Panc1 (cell line): ENCODE measurements at regions not wholly inside any gene's neighbourhood (a gene's known extent, or its start where the extent isn't known, plus 50 kb on each side); places are given as distances from the start of the nearest gene placed in this dataset.

Experiments
- POLR2AphosphoS5 ChIP-seq: IDR thresholded peaks from 2 replicates; pipeline ENCODE4 v1.6.1; 2012; ENCODE audit warnings: mild to moderate bottlenecking, low read depth, low read length, moderate library complexity
- TCF7L2 ChIP-seq: IDR thresholded peaks from 2 replicates; pipeline ENCODE4 v1.6.1; 2011; ENCODE audit warnings: mild to moderate bottlenecking, low read depth, low read length, inconsistent platforms
- TF ChIP-seq, protein P1 (sequence below): fragments of 450-650 bp; IDR thresholded peaks from 2 replicates; pipeline ENCODE4 v1.5.1; 2017; ENCODE audit warnings: mild to moderate bottlenecking
- TF ChIP-seq, protein P2 (sequence below), 2 experiments: IDR thresholded peaks; 2 replicates each; pipeline ENCODE4 v1.6.1; 2011 to 2012; ENCODE audit warnings: low read depth in 2 of 2, control low read depth in 1 of 2, low read length in 1 of 2, mild to moderate bottlenecking in 1 of 2, moderate library complexity in 1 of 2; ENCODE audit not compliant: insufficient read depth in 1 of 2

- TF ChIP-seq, protein P1, sequence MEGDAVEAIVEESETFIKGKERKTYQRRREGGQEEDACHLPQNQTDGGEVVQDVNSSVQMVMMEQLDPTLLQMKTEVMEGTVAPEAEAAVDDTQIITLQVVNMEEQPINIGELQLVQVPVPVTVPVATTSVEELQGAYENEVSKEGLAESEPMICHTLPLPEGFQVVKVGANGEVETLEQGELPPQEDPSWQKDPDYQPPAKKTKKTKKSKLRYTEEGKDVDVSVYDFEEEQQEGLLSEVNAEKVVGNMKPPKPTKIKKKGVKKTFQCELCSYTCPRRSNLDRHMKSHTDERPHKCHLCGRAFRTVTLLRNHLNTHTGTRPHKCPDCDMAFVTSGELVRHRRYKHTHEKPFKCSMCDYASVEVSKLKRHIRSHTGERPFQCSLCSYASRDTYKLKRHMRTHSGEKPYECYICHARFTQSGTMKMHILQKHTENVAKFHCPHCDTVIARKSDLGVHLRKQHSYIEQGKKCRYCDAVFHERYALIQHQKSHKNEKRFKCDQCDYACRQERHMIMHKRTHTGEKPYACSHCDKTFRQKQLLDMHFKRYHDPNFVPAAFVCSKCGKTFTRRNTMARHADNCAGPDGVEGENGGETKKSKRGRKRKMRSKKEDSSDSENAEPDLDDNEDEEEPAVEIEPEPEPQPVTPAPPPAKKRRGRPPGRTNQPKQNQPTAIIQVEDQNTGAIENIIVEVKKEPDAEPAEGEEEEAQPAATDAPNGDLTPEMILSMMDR: no peak
- TF ChIP-seq TCF7L2 (no peak), POLR2AphosphoS5 (no peak)
- TF ChIP-seq, protein P2, sequence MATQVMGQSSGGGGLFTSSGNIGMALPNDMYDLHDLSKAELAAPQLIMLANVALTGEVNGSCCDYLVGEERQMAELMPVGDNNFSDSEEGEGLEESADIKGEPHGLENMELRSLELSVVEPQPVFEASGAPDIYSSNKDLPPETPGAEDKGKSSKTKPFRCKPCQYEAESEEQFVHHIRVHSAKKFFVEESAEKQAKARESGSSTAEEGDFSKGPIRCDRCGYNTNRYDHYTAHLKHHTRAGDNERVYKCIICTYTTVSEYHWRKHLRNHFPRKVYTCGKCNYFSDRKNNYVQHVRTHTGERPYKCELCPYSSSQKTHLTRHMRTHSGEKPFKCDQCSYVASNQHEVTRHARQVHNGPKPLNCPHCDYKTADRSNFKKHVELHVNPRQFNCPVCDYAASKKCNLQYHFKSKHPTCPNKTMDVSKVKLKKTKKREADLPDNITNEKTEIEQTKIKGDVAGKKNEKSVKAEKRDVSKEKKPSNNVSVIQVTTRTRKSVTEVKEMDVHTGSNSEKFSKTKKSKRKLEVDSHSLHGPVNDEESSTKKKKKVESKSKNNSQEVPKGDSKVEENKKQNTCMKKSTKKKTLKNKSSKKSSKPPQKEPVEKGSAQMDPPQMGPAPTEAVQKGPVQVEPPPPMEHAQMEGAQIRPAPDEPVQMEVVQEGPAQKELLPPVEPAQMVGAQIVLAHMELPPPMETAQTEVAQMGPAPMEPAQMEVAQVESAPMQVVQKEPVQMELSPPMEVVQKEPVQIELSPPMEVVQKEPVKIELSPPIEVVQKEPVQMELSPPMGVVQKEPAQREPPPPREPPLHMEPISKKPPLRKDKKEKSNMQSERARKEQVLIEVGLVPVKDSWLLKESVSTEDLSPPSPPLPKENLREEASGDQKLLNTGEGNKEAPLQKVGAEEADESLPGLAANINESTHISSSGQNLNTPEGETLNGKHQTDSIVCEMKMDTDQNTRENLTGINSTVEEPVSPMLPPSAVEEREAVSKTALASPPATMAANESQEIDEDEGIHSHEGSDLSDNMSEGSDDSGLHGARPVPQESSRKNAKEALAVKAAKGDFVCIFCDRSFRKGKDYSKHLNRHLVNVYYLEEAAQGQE (IDR thresholded peaks at IDR 0.05; ENCODE audit: insufficient read depth in 1 of 2, low read depth in 2 of 2, low read length in 1 of 2): no peak
Observed at GRCh38 chrX:39504227-39504626, 593.5 kb downstream of the BCOR start.
